HUES48 (cell line): ENCODE measurements at regions not wholly inside any gene's neighbourhood (a gene's known extent, or its start where the extent isn't known, plus 50 kb on each side); places are given as distances from the start of the nearest gene placed in this dataset.

Source experiments
- H3K27ac ChIP-seq: one replicate; pipeline ENCODE4 v1.7.0; 2013; ENCODE audit warnings: low read depth, low read length, inconsistent platforms
- H3K27me3 ChIP-seq: 2 replicates; pipeline ENCODE4 v1.6.1; 2013; ENCODE audit warnings: mild to moderate bottlenecking, low read length; ENCODE audit not compliant: control insufficient read depth, insufficient read depth
- H3K36me3 ChIP-seq: 2 replicates; pipeline ENCODE4 v1.6.1; 2013; ENCODE audit warnings: low read length; ENCODE audit not compliant: control insufficient read depth, insufficient read depth
- H3K4me1 ChIP-seq: 2 replicates; pipeline ENCODE4 v1.6.1; 2013; ENCODE audit warnings: mild to moderate bottlenecking, low read length; ENCODE audit not compliant: control insufficient read depth, insufficient read depth
- H3K4me3 ChIP-seq: 2 replicates; pipeline ENCODE4 v1.5.1; 2013; ENCODE audit warnings: mild to moderate bottlenecking, low read depth, low read length
- H3K9ac ChIP-seq: 2 replicates; pipeline ENCODE4 v1.6.1; 2013; ENCODE audit warnings: mild to moderate bottlenecking, low read depth, low read length, moderate library complexity
- H3K9me3 ChIP-seq: 2 replicates; pipeline ENCODE4 v1.6.1; 2013; ENCODE audit warnings: low read length; ENCODE audit not compliant: control insufficient read depth, insufficient read depth

DNA sequence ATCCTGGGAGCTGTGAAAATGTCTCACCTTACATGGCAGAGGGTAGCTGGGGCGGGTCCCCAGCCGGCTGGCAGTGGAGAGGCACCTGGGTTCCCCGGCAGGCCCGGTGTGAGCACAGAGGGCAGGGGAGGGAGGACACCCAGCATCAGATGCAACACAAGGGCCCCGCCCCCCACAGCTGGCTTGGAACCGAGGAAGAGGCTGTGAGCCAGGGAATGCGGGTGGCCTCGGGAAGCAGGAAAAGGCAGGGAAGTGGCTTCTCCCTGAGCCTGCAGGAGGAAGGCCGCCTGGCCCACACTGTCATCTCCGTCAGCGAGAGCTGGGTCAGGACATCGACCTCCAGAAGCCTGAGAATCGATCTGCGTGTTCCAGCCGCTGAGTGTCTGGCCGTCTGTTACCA lies 87.3 kb downstream of the SIK1 start:
- H3K9me3 ChIP-seq: no peaks in the 10 kb centered on the region
- H3K36me3 ChIP-seq: no peaks in the 10 kb centered on the region
- H3K27ac ChIP-seq: no peak overlapping the region
- H3K9ac ChIP-seq: no peak overlapping the region
- no peaks in the 10 kb centered on the region for H3K27me3 ChIP-seq
- no peaks in the 10 kb centered on the region for H3K4me1 ChIP-seq
- no peak overlapping the region for H3K4me3 ChIP-seq

GRCh38 chr21:43338951-43339350 lies 88.0 kb downstream of the SIK1 start:
- Histone ChIP-seq H3K4me3 (no peak overlapping the region), H3K4me1 (peaks cover 2% of the 10 kb centered on the region; the same call in 1 of the 2 replicates), H3K27me3 (no peaks in the 10 kb centered on the region), H3K27ac (no peak overlapping the region), H3K9ac (no peak overlapping the region), H3K36me3 (no peaks in the 10 kb centered on the region), H3K9me3 (no peaks in the 10 kb centered on the region)

GRCh38 chr21:43337901-43338655 lies 88.9 kb downstream of the SIK1 start:
- Histone ChIP-seq H3K4me3 (no peak overlapping the region), H3K4me1 (peaks cover 10% of the 10 kb centered on the region), H3K9ac (no peak overlapping the region), H3K27ac (no peak overlapping the region), H3K36me3 (no peaks in the 10 kb centered on the region), H3K9me3 (no peaks in the 10 kb centered on the region), H3K27me3 (no peaks in the 10 kb centered on the region; the same call in 1 of the 2 replicates)

GRCh38 chr21:43335119-43335518 lies 91.8 kb downstream of the SIK1 start:
- no peaks in the 10 kb centered on the region for H3K9me3 ChIP-seq
- H3K27ac ChIP-seq: no peak overlapping the region
- no peak overlapping the region for H3K9ac ChIP-seq
- peaks cover 12% of the 10 kb centered on the region for H3K4me1 ChIP-seq
- no peaks in the 10 kb centered on the region for H3K36me3 ChIP-seq
- no peak overlapping the region for H3K4me3 ChIP-seq
- no peaks in the 10 kb centered on the region; the same call in 1 of the 2 replicates for H3K27me3 ChIP-seq

DNA sequence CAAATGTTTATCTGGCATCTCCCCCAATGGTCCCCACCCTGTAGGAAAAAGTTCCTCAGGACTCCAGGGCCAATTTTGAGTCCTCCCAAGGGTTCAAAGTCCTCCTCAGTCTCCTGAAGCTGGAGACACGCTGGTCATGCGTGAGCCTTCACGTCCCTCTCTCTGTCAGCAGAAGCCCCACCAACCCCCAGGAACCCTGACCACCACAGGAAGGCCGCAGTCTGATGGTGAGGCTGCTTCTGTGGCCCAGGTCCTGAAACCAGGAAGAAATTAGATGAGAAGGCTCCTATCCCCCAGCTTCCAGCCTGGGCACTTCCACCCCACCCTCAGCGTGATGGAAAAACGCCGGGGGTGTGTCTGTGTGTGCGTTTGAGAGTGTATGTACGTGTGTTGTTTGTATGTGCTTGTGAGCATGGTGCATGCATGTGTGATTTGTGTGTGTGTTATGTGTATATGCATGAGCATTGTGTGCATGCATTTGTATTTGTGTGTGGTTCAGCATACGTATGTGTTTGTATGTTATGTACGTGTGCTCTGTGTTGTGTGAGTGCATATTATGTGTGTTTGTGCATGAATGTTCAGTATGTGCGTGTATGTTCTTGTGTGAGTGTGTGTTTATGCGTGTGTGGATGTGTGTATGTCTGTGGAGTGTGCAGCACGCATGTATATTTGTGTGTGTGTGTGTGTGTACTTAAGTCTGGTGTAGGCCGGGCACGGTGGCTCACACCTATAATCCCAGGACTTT lies 92.5 kb downstream of the SIK1 start:
- Histone ChIP-seq H3K4me1 (peaks cover 12% of the 10 kb centered on the region), H3K9ac (no peak overlapping the region), H3K4me3 (no peak overlapping the region), H3K36me3 (no peaks in the 10 kb centered on the region), H3K9me3 (no peaks in the 10 kb centered on the region), H3K27ac (no peak overlapping the region), H3K27me3 (no peaks in the 10 kb centered on the region; the same call in 1 of the 2 replicates)

DNA sequence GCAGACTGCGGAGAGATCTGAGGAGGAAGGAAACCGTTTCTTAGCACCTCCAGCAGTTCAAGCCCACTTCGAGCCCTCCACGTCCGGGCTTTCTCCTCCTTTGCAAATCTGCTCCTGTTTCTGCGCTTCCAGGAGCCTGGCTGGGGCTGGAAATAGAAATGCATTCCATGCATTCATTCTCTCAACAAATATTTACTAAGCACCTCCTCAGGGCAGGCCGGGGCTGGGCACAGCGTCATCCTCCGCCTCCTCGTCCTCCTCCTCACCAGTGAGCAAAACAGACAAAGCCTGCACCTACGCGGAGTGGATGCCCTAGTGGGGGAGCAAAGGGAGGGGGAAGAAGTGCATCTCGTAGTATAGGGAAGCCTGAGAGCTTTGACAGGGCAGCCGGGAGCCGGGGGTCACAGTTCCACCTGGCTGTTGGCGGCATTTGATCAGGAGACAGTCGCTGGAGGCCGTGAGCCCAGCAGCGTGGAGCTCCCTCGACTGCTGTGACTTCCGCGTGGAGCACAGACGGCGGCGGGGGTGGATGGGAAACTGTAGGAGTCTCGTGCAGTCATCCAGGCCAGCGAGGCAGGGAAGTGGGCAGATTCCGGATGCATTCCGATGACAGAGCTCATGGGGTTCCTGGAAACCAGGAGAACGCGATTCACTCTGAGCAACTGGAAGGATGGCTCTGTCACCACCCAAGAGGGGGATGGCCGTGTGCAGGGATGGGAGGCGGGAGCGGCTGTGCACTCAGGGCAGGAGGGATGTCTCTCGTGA lies 93.5 kb downstream of the SIK1 start:
- H3K27me3 ChIP-seq: no peaks in the 10 kb centered on the region; the same call in 1 of the 2 replicates
- H3K4me1 ChIP-seq: peaks cover 12% of the 10 kb centered on the region
- no peaks in the 10 kb centered on the region for H3K36me3 ChIP-seq
- H3K4me3 ChIP-seq: no peak overlapping the region
- H3K9ac ChIP-seq: no peak overlapping the region
- H3K27ac ChIP-seq: peak overlapping the region; percentile 83
- H3K9me3 ChIP-seq: no peaks in the 10 kb centered on the region

DNA sequence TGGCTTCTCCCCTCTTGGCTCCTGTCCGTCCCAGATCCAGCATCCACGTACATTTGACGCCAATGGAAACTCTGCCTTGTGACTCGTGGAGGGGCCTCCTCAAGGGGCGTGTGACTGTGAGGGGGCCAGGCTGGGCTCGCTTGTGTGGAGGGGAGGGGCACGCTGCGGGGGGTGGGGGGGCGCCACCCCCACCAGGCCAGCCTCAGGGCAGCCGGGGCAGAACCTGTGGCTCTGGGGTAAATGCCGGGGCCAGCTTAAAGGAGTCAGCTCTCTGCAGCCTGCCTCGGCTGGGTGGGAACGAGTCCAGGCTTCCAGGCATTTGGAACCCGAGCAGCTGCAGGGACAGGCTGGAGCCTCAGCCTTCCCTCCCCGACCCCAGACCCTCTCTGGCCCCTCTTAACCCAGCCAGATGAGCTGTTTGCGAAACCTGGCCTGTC lies 94.1 kb downstream of the SIK1 start:
- H3K4me1 ChIP-seq: peaks cover 12% of the 10 kb centered on the region
- H3K27me3 ChIP-seq: no peaks in the 10 kb centered on the region; the same call in 1 of the 2 replicates
- H3K36me3 ChIP-seq: no peaks in the 10 kb centered on the region
- H3K27ac ChIP-seq: peak overlapping the region; percentile 83
- no peak overlapping the region for H3K4me3 ChIP-seq
- H3K9ac ChIP-seq: no peak overlapping the region
- no peaks in the 10 kb centered on the region for H3K9me3 ChIP-seq

DNA sequence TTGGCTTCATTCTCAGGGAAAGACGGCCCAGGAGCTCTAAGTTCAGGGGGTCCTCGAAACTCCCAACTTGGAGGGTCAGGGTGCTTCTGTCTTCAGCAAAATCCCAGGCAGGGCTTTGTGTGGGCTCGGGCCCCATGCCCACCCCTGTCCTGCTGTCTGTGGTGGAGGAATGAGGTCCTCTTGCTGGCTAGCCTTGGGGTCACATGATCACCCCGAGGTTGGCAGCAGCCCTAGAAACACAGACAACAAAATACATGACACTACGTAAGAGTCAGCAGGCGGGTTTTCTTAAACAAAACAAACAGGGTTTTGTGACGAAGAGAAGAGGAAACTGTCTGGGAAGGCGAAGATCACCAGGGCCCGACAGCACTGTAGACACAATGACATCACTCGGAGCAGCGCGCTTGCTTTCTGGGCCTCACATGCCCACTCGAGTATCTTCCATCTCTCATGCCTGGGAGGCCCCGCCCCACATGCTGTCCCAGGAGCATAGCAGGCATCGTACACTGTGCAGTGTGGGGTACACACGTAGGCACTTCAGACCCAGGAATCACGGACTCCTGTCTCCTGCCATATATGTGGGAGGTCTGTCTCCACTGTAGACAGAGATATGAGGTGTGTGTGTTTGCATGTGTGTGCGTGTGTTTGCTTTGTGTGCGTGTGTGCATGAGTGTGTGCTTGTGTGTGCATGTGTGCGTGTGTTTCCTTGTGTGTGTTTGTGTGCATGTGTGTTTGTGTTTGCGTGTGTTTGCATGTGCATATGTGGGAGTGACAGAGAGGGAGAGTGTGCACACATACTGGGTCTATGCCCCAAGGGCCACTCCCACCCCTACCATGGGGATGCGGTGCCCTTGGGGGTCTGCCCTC lies 94.7 kb downstream of the SIK1 start:
- Histone ChIP-seq H3K27ac (peak overlapping the region; percentile 83), H3K9me3 (no peaks in the 10 kb centered on the region), H3K9ac (no peak overlapping the region), H3K4me3 (no peak overlapping the region), H3K27me3 (no peaks in the 10 kb centered on the region; the same call in 1 of the 2 replicates), H3K36me3 (no peaks in the 10 kb centered on the region), H3K4me1 (peaks cover 12% of the 10 kb centered on the region)

GRCh38 chr21:43331111-43331961 lies 95.6 kb downstream of the SIK1 start:
- Histone ChIP-seq H3K9me3 (no peaks in the 10 kb centered on the region), H3K27me3 (no peaks in the 10 kb centered on the region; the same call in 1 of the 2 replicates), H3K27ac (no peak overlapping the region), H3K4me1 (peaks cover 12% of the 10 kb centered on the region), H3K4me3 (no peak overlapping the region), H3K36me3 (no peaks in the 10 kb centered on the region), H3K9ac (no peak overlapping the region)
